CD4-positive, CD25-positive, alpha-beta regulatory T cell (primary cell): ENCODE measurements at regions not wholly inside any gene's neighbourhood (a gene's known extent, or its start where the extent isn't known, plus 50 kb on each side); places are given as distances from the start of the nearest gene placed in this dataset.

ENCODE experiments used
- ATAC-seq, 2 donors: fragments of 150-1000 bp; cut with Tn5 transposase; one replicate each; pipeline ENCODE4 v1.10.0; 2021; ENCODE audit warnings: low read depth in 2 of 2, moderate number of reproducible peaks in 2 of 2, moderate library complexity in 1 of 2
- DNase-seq, 3 donors: peaks; one replicate each; pipeline versions ENCODE4 v3.0.0 to v3.0.0-alpha.2; 2012 to 2022; ENCODE audit warnings: mixed read lengths in 1 of 3
- H3K27ac ChIP-seq: one replicate; pipeline ENCODE4 v1.7.0; 2013; ENCODE audit warnings: mild to moderate bottlenecking, low read length; ENCODE audit not compliant: insufficient read depth, poor library complexity, severe bottlenecking
- H3K27me3 ChIP-seq: one replicate; pipeline ENCODE4 v1.7.0; 2013; ENCODE audit warnings: low read length; ENCODE audit not compliant: control insufficient read depth, insufficient read depth
- H3K36me3 ChIP-seq: one replicate; pipeline ENCODE4 v1.7.0; 2013; ENCODE audit warnings: mild to moderate bottlenecking, low read length, moderate library complexity; ENCODE audit not compliant: control insufficient read depth, insufficient read depth
- H3K4me1 ChIP-seq: 2 replicates; pipeline ENCODE4 v1.7.0; 2013; ENCODE audit warnings: mild to moderate bottlenecking, low read length; ENCODE audit not compliant: insufficient read depth, control insufficient read depth, poor library complexity, severe bottlenecking
- H3K4me3 ChIP-seq: one replicate; pipeline ENCODE4 v1.7.0; 2013; ENCODE audit warnings: low read depth, mild to moderate bottlenecking, low read length, moderate library complexity
- H3K9me3 ChIP-seq, 2 experiments: 1 replicate in 1 of 2; 2 replicates in 1 of 2; pipeline ENCODE4 v1.7.0; 2013; ENCODE audit warnings: low read length in 2 of 2, mild to moderate bottlenecking in 1 of 2, moderate library complexity in 1 of 2; ENCODE audit not compliant: control insufficient read depth in 2 of 2
- H3K27ac Mint-ChIP-seq, 3 donors: one replicate each; pipeline ENCODE4 v1.8.0; 2020 to 2022; ENCODE audit warnings: mild to moderate bottlenecking in 3 of 3, mixed read lengths in 3 of 3, moderate library complexity in 2 of 3
- H3K27me3 Mint-ChIP-seq: one replicate; pipeline ENCODE4 v1.8.0; 2022; ENCODE audit warnings: mild to moderate bottlenecking, mixed read lengths
- H3K36me3 Mint-ChIP-seq: one replicate; pipeline ENCODE4 v1.8.0; 2020; ENCODE audit warnings: mixed read lengths
- H3K4me1 Mint-ChIP-seq, 4 donors: one replicate each; pipeline ENCODE4 v1.8.0; 2020 to 2022; ENCODE audit warnings: mixed read lengths in 4 of 4, mild to moderate bottlenecking in 1 of 4
- H3K4me3 Mint-ChIP-seq, 4 donors: one replicate each; pipeline ENCODE4 v1.8.0; 2020 to 2022; ENCODE audit warnings: mild to moderate bottlenecking in 4 of 4, mixed read lengths in 4 of 4, moderate library complexity in 3 of 4
- H3K9me3 Mint-ChIP-seq, 7 donors: one replicate each; pipeline ENCODE4 v1.8.0; 2020 to 2022; ENCODE audit warnings: mixed read lengths in 7 of 7, mild to moderate bottlenecking in 3 of 7, moderate library complexity in 2 of 7

DNA sequence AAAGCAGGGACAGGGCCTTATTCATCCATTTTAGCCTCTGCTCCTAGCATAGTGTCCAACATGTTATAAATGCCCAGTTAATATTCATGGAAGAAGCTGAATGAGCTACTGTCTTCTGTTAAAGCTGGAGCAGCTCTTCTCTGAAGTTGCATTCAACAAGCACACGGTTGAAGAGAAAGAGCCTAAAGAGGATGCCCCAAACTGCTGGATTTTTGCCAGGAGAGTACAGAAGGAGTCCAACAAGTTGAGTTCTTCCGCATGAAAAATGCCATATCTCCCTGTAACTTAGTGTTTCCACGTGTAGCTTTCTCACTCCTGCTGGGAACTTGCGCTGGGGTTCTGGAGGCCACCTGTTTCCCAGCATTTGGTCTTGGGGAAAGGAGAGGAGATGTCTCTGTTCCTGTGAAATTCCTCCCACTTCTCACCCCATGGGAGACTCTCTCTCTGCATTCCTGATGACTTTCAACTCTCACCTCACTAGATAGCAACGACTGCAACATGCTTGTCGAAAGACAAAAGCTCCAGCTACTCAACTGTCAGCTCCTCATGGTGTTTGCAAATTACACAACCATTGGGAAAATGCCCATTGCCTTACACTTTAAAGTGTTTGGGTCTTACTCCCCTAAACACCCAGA lies 122.8 kb downstream of the KIF4B start:
- H3K27me3 Mint-ChIP-seq = peaks cover 4% of the 10 kb centered on the region
- no peak overlapping the region for H3K4me3 ChIP-seq
- no peaks in the 10 kb centered on the region for H3K36me3 Mint-ChIP-seq

DNA sequence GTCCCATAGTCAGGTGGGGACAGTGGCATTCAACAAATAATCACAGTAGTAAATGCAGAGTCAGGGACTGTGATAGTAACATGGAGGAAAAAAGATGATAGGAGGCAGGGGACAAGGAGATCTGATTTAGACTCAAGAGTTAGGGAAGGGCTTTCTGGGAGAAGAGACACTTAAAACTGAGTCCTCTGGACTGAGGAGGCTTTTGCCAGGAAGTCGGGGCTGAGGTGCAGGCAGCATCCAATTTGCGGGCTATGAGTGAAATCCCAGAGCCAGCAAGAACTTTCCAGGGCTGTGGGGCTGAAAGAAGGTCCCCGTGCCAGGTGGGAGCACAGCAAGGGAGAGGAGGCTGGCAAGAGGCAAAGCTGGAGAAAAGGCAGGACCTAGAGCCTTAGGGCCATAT lies 124.1 kb downstream of the KIF4B start:
- no peak overlapping the region for H3K27ac Mint-ChIP-seq
- H3K9me3 Mint-ChIP-seq = peaks cover 0 to 3% (median 0%) of the 10 kb centered on the region in 7 donors
- no peak overlapping the region for H3K4me3 Mint-ChIP-seq
- Histone ChIP-seq H3K9me3 (no peaks in the 10 kb centered on the region), H3K36me3 (no peaks in the 10 kb centered on the region), H3K4me3 (no peak overlapping the region), H3K27ac (no peak overlapping the region), H3K4me1 (no peaks in the 10 kb centered on the region), H3K27me3 (peaks cover 11% of the 10 kb centered on the region)
- DNase-seq (no peak), ATAC-seq (no peak)
- H3K4me1 Mint-ChIP-seq = peaks cover 0 to 2% (median under 1%) of the 10 kb centered on the region in 4 donors
- no peaks in the 10 kb centered on the region for H3K36me3 Mint-ChIP-seq
- peaks cover 4% of the 10 kb centered on the region for H3K27me3 Mint-ChIP-seq

More for the DNA sequence above, 122.8 kb downstream of the KIF4B start:
- Mint-ChIP-seq H3K27ac (no peak overlapping the region), H3K4me3 (no peak overlapping the region), H3K4me1 (peaks cover 0 to 2% (median under 1%) of the 10 kb centered on the region in 4 donors), H3K9me3 (peaks cover 0 to 3% (median 0%) of the 10 kb centered on the region in 7 donors)
- H3K27ac ChIP-seq = no peak overlapping the region
- ATAC-seq (no peak), DNase-seq (no peak)
- H3K36me3 ChIP-seq = no peaks in the 10 kb centered on the region
- H3K27me3 ChIP-seq = peaks cover 11% of the 10 kb centered on the region
- H3K9me3 ChIP-seq = no peaks in the 10 kb centered on the region
- H3K4me1 ChIP-seq = no peaks in the 10 kb centered on the region

DNA sequence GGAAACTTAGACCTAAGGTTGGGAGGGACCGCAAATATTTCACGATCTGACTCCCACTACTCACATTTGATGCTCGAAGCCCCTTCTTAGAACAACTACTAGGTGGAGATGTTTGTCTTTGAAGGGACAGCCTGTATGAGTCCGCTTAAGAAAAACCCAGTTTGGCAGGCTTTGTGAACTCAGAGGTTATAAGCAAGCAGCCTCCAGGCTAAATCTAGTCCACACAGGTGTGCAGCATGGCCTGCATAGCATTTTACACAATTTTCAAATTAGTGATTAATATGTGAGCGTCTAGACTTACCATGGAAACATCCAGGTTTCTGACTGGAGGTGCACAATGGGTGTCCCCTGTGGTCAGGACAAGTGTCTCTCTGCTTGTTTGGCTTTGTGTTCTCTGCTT lies 127.1 kb downstream of the KIF4B start:
- H3K4me1 ChIP-seq = no peaks in the 10 kb centered on the region
- H3K9me3 ChIP-seq = no peaks in the 10 kb centered on the region
- Mint-ChIP-seq H3K9me3 (peaks cover 0 to under 1% (median 0%) of the 10 kb centered on the region in 7 donors), H3K36me3 (no peaks in the 10 kb centered on the region), H3K4me3 (no peak overlapping the region), H3K27ac (no peak overlapping the region), H3K4me1 (peaks cover 0 to 2% (median under 1%) of the 10 kb centered on the region in 4 donors), H3K27me3 (no peaks in the 10 kb centered on the region)
- ATAC-seq (no peak), DNase-seq (no peak)
- no peak overlapping the region for H3K27ac ChIP-seq
- no peaks in the 10 kb centered on the region for H3K36me3 ChIP-seq
- peaks cover 9% of the 10 kb centered on the region for H3K27me3 ChIP-seq
- no peak overlapping the region for H3K4me3 ChIP-seq

DNA sequence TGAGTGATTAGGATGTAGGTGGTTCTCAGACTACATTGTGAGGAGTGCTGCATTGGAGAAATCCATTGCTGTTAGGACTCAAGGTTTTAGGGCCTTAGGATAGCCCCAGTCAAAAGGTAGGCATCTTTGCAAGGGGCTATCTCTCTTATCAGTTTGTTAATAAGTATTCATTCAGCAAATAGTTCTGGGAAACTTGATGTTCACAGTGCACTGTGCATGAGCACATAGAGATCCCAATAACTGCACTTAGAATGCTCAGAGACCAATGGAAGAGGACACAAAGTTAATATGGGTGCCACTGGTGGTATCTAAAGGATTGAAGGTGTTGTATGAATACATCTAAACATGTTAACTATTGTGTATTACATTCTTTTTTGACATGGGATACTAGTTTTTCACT lies 131.4 kb downstream of the KIF4B start:
- H3K27ac Mint-ChIP-seq = no peak overlapping the region
- no peak overlapping the region for H3K4me3 Mint-ChIP-seq
- DNase-seq (no peak), ATAC-seq (no peak)
- H3K4me1 ChIP-seq = no peaks in the 10 kb centered on the region
- no peaks in the 10 kb centered on the region for H3K36me3 ChIP-seq
- H3K36me3 Mint-ChIP-seq = no peaks in the 10 kb centered on the region
- no peaks in the 10 kb centered on the region for H3K4me1 Mint-ChIP-seq
- H3K27me3 Mint-ChIP-seq = no peaks in the 10 kb centered on the region
- H3K27me3 ChIP-seq = peaks cover 2% of the 10 kb centered on the region
- H3K4me3 ChIP-seq = no peak overlapping the region
- no peak overlapping the region for H3K27ac ChIP-seq
- peaks cover 0 to 2% (median 0%) of the 10 kb centered on the region in 7 donors for H3K9me3 Mint-ChIP-seq
- no peaks in the 10 kb centered on the region for H3K9me3 ChIP-seq

DNA sequence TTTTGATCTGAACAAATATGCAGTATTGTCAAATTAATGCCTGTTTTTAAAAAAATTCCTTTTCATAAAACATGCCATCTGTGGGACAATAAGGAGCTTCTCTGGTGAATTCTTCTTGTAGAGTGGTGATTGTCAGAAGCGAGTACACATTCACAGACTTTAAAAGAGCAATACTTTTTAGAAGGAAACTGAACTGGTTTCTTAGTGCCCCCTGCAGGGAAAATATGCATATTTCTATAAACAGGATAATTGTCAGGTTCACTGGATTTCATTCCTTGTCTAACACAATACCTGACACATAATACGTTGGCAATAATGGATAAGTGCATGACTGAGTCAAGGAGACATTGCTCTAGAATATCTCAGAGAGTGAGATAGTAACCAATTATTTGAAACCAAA lies 133.7 kb downstream of the KIF4B start:
- Histone ChIP-seq H3K27me3 (peaks cover 2% of the 10 kb centered on the region), H3K27ac (no peak overlapping the region), H3K36me3 (no peaks in the 10 kb centered on the region), H3K9me3 (no peaks in the 10 kb centered on the region), H3K4me3 (no peak overlapping the region), H3K4me1 (no peaks in the 10 kb centered on the region)
- peaks cover 0 to 2% (median 0%) of the 10 kb centered on the region in 7 donors for H3K9me3 Mint-ChIP-seq
- DNase-seq = peak in 1 of 3 donors; percentile 3
- no peak overlapping the region for H3K27ac Mint-ChIP-seq
- H3K4me3 Mint-ChIP-seq = no peak overlapping the region
- no peaks in the 10 kb centered on the region for H3K27me3 Mint-ChIP-seq
- ATAC-seq = no peak
- H3K36me3 Mint-ChIP-seq = no peaks in the 10 kb centered on the region
- H3K4me1 Mint-ChIP-seq = peaks cover 0 to 2% (median 0%) of the 10 kb centered on the region in 4 donors

DNA sequence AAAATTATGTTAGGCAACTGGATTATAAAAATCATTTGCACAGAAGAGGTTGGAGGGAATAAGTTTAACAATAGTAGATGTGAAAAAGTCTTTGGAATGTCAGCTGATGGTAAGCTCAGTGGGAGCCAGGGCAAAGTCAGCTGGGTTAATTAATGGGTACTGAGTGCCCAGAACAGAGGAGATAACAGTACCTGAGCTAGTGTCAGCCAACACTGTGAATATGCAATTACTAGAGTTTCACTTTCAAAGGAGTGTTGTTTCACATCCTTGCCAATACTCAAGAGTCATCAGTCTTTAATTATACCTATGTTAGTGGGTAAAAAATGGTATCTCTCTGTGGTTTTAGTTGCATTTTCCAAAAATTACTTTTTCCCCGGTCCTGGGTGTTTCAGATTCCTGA lies 135.1 kb downstream of the KIF4B start:
- Histone ChIP-seq H3K36me3 (no peaks in the 10 kb centered on the region), H3K9me3 (no peaks in the 10 kb centered on the region), H3K4me1 (no peaks in the 10 kb centered on the region), H3K27ac (no peak overlapping the region), H3K4me3 (no peak overlapping the region), H3K27me3 (peaks cover 2% of the 10 kb centered on the region)
- no peak for ATAC-seq
- no peak overlapping the region for H3K27ac Mint-ChIP-seq
- no peaks in the 10 kb centered on the region for H3K27me3 Mint-ChIP-seq
- H3K36me3 Mint-ChIP-seq = no peaks in the 10 kb centered on the region
- no peak for DNase-seq
- peaks cover 0 to 2% (median 0%) of the 10 kb centered on the region in 4 donors for H3K4me1 Mint-ChIP-seq
- no peak overlapping the region for H3K4me3 Mint-ChIP-seq
- peaks cover 0 to 2% (median 0%) of the 10 kb centered on the region in 7 donors for H3K9me3 Mint-ChIP-seq

DNA sequence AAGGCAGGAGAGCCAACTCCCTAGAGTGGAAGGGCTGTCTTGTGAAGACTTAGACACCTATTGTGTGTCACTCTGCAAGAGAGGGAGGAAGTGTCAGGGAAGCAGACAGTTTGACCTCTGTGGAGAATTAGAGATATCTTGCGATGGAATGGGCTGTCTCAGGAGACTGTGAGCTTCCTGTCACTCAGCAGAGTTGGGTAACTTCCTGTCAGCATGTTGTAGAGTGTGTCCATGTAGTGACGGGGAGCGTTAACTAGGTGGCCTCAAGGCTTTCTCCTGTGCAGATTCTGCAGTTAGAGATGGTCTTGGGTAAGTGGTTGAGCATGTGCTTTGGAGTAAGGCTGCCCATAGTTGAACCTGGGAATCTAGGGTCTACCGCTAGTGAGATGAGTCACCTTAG lies 136.5 kb downstream of the KIF4B start:
- no peak overlapping the region for H3K27ac Mint-ChIP-seq
- ATAC-seq (no peak), DNase-seq (peak in 1 of 3 donors; percentile 4)
- H3K4me3 Mint-ChIP-seq = no peak overlapping the region
- peaks cover 0 to 2% (median 0%) of the 10 kb centered on the region in 7 donors for H3K9me3 Mint-ChIP-seq
- Histone ChIP-seq H3K27ac (no peak overlapping the region), H3K27me3 (peaks cover 2% of the 10 kb centered on the region), H3K4me1 (no peaks in the 10 kb centered on the region), H3K9me3 (no peaks in the 10 kb centered on the region), H3K4me3 (no peak overlapping the region), H3K36me3 (no peaks in the 10 kb centered on the region)
- peaks cover 0 to 2% (median 0%) of the 10 kb centered on the region in 4 donors for H3K4me1 Mint-ChIP-seq
- no peaks in the 10 kb centered on the region for H3K27me3 Mint-ChIP-seq
- H3K36me3 Mint-ChIP-seq = no peaks in the 10 kb centered on the region

DNA sequence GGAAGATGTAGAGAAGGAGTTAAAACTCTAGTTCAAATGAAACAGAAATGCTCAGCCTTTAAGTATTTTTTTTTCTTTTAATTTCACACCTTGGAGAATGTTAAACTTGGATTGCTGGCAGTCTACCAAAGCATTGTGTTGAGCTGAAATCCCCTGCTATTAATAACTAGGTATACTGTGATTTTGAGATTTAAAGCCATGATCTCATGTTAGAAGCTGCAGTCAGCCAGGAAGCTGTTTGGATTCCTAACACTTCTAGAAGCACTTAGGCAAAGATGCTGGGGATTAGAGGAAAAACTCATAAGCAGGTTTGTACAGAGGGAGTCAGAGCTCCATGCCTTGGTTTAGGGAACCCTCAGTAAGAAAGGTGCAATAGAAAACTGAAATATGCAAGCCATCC lies 141.4 kb downstream of the KIF4B start:
- no peak overlapping the region for H3K4me3 ChIP-seq
- H3K27ac ChIP-seq = no peak overlapping the region
- peaks cover 0 to 2% (median 0%) of the 10 kb centered on the region in 4 donors for H3K4me1 Mint-ChIP-seq
- no peak overlapping the region for H3K27ac Mint-ChIP-seq
- ATAC-seq (no peak), DNase-seq (no peak)
- H3K9me3 Mint-ChIP-seq = peaks cover 0 to 6% (median 0%) of the 10 kb centered on the region in 7 donors
- no peak overlapping the region for H3K4me3 Mint-ChIP-seq
- no peaks in the 10 kb centered on the region for H3K36me3 Mint-ChIP-seq
- H3K36me3 ChIP-seq = no peaks in the 10 kb centered on the region
- no peaks in the 10 kb centered on the region for H3K9me3 ChIP-seq
- no peaks in the 10 kb centered on the region for H3K27me3 Mint-ChIP-seq
- H3K4me1 ChIP-seq = no peaks in the 10 kb centered on the region
- no peaks in the 10 kb centered on the region for H3K27me3 ChIP-seq
